ENCODE measurements at regions not wholly inside any gene's neighbourhood (a gene's known extent, or its start where the extent isn't known, plus 50 kb on each side); places are given as distances from the start of the nearest gene placed in this dataset.
A peak's percentile ranks its signal among the peaks of the same experiment; 100 is the strongest.

DNA sequence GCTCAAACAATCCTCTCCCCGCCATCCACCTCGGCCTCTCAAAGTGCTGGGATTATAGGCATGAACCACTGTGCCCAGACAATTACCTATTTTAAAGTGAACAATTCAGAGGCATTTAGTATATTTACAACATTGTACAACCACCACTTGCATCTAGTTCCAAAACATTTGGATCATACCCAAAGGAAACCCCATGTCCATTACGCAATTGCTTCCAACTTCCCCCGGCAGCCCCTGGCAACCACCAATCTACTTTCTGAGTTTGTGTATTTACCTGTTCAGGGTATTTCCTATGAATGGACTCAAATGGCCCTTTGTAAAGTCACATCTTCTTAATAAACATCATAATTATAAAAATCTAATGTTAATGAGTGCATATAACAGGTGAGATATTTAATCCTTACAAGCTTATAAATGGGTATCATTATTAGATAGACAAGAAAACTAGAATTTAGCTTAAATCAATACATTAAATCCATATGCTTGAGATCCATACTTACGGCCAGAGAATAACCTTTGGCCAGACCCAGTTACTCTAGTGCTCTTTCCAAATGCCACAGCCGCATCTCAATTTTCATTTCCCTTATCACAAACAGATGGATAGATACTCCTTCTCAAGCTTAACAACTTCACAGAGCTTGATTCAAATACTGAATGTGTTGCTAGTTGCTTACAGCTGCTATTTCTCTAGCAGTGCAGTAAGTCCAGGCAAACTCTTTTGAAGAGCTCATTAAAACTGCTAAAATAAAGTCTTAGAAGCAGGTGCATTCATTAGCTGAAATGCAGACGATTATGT, 133.4 kb upstream of the MKLN1 start:
- DNase-seq: peak; percentile 7
- in situ Hi-C loops (cut with MboI; ENCODE audit: low pct_unique_long_range_greater_than_20kb, low sequenced_read_pairs): no loop called here

DNA sequence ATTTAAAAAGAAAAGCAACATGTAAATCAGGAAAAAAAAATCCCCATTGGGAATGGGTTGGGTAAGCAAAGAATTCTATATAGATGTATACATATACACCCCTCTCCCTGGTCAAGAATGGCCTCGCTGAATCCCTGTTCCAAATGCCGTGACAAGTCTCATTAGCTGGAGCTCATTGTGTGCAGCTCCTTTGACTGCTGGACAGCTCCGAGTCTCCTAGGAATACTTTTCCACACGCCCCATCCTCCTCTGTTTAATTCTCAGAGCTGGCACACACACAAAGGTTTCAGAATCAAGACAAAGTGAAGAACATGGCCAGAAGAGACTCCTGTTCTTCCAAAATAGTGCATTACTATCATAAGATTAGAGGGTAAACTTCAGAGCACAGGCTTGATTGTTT, 130.9 kb upstream of the MKLN1 start:
- no peak for DNase-seq
- in situ Hi-C loops (cut with MboI; ENCODE audit: low pct_unique_long_range_greater_than_20kb, low sequenced_read_pairs): no loop called here

DNA sequence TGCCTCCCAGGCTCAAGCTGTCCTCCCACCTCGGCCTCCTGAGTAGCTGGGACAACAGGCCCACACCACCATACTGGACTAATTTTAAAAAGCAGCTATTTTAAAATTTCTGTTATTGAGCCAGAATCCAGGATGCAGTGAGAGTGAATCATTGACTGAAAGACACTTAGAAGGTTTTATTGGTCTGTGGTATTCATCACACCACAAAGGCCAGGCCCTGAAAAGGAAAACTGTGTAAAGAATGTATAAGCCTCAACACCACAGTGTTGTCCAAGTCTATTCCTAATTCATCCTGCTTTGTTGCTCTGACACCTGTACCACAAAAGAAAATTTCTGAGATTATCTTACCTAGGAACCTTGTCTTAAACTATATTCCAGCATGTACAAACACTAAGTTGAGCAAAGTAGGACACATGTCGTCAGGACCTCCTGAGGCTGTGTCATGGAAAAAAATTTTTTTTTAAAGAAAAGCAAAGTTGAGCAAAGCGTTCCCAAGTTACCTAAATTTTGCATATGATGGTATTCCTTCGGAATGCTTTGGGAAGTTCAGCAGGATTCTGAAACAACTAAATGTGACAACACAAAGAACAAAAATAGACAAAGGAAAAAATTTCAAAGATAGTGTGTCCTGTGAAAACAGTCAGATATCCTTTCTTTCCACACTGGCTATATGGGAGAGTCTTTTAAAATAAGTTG, 129.6 kb upstream of the MKLN1 start:
- in situ Hi-C loops (cut with MboI; ENCODE audit: low pct_unique_long_range_greater_than_20kb, low sequenced_read_pairs): no loop called here
- DNase-seq: no peak

DNA sequence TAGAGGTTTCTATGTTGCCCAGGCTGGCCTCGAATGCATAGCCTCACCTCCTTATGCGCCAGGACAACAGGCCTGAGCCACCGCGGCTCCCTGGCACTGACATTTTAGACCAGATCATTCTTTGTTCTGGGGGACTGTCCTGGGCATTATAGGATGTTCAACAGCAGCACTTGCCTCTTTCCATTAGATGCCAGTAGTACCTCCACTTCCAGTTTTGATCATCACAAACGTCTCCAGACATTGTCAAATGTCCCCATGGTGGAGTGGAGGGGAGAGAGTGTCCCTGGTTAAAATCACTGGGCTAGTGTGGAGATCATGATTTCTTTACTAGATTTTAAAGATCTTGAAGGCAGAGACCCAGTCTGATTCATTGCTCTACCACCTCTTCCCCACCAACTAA, 125.2 kb upstream of the MKLN1 start:
- no peak for DNase-seq
- in situ Hi-C loops (cut with MboI; ENCODE audit: low pct_unique_long_range_greater_than_20kb, low sequenced_read_pairs): no loop called here

DNA sequence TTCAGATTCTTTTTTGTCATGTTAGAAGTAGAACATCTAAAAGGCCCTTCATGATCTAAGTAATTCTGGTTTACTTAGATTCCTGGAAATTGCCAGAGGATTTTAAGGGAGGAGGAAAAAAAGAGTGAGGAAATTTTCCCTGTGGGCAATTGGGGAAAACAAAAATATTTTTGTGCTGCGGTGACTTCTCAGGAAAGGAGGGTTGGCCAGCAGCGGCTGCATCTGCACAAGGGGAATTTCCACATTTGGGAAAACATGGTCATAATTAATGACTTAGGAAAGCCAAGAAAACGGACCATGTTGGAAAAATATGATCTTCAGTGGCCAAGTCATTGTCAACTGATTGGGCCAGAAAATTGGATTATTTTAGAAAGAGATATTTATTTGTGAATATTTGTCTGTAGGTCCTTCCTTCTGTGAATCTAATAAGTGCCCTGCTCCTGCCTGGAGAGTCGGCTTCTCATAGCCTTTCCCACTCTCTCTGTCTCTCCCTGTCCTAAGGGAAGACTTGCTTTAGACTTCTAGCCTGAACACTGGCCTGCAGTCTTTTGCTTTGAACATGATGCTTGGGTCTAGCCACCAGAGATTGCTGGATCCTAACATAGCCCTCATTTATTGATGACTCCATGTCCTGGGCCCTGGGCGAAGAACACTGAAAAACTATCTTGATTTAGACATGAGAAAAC, 124.2 kb upstream of the MKLN1 start:
- in situ Hi-C loops (cut with MboI; ENCODE audit: low pct_unique_long_range_greater_than_20kb, low sequenced_read_pairs): no loop called here
- DNase-seq: no peak

DNA sequence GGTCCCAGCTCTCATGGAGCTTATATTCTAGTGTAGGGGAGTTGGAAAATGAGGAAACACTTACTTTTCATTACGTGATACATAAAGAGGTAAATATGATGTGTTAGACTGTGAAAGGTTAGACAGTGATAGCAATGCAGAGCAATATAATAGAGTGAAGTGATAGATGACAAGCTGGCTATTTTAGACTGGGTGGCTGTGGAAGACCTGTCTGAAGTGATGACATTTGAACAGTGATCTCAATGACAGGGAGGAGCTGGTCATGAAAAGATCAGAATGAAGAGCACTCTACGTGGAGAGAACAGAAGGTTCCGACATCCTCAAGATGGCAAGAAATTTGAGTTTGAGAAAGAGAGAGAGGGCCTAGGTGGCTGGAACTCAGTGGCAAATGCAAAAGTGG, 118.9 kb upstream of the MKLN1 start:
- in situ Hi-C loops (cut with MboI; ENCODE audit: low pct_unique_long_range_greater_than_20kb, low sequenced_read_pairs): no loop called here
- no peak for DNase-seq

DNA sequence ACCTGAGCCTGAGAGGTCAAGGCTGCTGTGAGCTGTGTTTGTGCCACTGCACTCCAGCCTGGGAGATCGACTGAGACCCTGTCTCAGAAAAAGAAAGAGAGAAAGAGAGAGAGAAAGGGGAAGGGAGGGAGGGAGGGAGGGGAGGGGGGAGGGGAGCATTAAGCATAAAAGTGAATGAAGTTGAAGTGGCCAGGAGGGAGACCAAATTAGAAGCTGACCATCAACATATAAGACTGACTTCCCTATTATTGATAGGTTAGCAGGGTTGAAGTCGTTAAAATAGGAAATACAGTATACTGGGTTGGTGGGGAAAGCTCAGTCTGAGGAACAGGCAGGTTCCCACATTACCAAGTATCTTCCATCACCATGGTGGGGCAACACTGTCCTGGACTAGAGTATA, 117.1 kb upstream of the MKLN1 start:
- in situ Hi-C loops (cut with MboI; ENCODE audit: low pct_unique_long_range_greater_than_20kb, low sequenced_read_pairs): no loop called here
- no peak for DNase-seq

DNA sequence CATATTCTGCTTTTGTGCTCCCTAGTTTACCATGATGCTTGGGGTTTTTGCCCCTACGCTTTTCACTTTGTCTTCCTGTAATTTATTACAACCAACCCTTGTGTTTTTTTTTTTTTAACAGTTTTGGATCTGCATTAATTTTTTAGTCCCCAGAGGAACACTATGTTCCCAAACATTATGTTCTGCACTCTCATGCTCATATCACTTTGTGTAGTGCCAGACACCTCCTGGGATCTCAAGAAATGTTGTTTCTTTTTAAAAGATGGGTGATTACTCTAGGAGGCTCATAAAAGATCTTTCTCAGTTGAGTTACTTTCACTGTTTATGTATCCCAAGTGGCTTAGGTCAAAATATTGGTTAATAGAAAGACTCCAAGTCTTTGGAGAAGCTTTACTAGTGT, 116.2 kb upstream of the MKLN1 start:
- no peak for DNase-seq
- in situ Hi-C loops (cut with MboI; ENCODE audit: low pct_unique_long_range_greater_than_20kb, low sequenced_read_pairs): no loop called here

DNA sequence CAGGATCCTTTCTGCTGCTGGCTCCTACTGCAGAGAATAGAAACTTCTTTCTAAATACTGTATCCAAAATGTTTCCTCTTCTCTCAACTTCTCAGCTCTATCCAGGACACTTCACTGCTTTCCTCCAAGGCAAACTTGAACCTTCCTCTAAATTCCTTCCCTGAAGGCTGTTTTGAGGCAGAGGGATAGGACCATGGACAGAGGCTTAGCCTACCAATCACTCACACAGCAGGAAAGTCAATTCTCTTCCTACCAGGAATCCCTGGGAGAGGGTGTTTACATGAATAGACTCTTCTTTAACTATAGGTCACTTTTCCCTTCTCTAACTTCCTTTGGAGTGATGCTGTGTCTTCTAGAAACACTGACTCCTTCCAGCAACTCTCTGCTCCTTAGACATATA, 115.6 kb upstream of the MKLN1 start:
- in situ Hi-C loops (cut with MboI; ENCODE audit: low pct_unique_long_range_greater_than_20kb, low sequenced_read_pairs): no loop called here
- DNase-seq: no peak

DNA sequence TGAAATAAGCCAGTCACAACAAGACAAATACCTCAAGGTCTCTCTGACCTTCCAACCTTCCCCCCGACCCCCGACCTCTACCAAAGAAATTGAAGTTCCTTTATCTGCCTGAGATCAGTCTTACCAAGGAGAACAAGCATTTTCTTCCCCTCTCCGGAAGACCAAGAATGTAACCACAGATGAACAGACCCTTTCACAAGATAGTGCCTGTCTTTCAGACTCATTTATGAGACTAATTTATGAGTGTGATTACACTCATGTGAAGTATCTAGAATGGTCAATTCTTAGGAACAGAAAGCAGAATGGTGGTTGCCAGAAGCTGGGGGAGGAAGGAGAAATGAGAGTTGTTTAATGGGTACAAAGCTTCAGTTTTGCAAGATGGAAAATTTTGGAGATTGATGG, 108.9 kb upstream of the MKLN1 start:
- peak; percentile 76 for DNase-seq
- in situ Hi-C loops (cut with MboI; ENCODE audit: low pct_unique_long_range_greater_than_20kb, low sequenced_read_pairs): no loop called here

DNA sequence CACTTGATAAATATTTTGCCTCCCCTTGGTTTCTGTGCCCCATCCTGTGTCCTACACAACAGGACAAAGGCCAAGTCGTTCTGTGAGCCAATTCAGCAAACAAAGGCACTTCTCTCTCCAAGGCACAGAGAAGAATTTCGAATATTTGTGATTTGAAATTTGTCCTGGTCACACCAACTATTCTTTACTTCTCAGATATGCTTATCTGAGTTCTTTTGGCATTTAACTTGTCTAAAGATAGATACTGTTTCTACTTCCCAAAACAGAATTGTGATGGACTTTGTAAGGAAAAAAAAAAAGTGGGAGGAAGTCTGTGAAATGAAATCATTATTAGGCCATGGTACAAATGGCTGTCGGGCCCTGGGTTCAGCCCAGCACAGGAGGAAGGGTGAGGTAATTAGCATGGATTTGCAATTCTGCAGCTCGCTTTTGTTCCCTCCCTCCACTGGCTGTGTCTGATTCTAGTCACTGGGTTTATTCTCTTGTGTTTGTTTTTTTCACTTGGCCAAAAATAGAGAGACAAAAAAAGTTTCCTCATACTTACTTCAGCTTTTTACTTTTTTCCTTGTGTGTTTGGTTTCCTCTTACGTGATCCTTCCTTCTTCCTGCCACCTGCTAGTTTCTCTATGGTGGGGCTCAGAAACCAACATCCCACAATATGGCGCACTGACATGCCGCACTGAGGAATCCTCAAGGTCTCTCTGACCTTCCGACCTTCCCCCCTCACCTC, 108.2 kb upstream of the MKLN1 start:
- DNase-seq: peak; percentile 60
- in situ Hi-C loops (cut with MboI; ENCODE audit: low pct_unique_long_range_greater_than_20kb, low sequenced_read_pairs): no loop called here

DNA sequence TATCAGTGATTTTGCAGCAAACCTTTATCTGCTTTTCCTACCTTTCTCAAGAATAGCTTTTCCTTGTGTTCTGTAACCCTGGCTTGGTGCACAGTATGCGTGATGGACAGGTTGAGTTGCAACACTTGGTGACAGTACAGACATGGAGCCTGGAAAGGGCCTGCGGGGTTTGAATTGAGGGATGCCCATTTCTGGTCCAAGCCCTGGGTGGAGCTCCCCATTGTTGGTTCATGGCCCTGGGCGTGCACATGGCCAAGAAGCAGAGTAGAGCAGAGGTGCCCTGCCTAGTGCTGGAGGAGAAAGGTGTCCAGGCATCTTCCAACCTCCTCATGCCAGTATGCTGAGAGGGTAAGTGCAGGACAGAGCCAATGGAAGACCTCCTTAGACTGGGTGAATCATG, 106.6 kb upstream of the MKLN1 start:
- in situ Hi-C loops (cut with MboI; ENCODE audit: low pct_unique_long_range_greater_than_20kb, low sequenced_read_pairs): no loop called here
- no peak for DNase-seq

DNA sequence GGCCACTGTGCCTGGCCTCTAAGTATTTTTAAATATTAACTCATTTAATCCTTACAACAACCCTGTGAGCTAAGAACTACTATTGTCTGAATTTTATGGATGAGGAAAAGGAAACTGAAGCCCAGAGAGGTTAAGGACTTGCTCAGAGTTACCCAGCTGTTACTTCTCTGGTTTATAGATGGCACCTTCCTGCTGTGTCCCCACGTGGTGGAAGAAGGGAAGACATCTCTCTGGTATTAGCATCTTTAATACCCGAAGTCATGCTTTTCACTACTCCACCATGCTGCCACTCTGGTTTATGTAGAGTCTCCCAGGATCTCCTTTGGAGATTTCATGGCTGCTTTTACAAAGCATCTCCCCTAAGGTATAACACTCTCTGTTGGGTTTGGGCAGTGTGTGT, 105.5 kb upstream of the MKLN1 start:
- no peak for DNase-seq
- in situ Hi-C loops (cut with MboI; ENCODE audit: low pct_unique_long_range_greater_than_20kb, low sequenced_read_pairs): no loop called here

DNA sequence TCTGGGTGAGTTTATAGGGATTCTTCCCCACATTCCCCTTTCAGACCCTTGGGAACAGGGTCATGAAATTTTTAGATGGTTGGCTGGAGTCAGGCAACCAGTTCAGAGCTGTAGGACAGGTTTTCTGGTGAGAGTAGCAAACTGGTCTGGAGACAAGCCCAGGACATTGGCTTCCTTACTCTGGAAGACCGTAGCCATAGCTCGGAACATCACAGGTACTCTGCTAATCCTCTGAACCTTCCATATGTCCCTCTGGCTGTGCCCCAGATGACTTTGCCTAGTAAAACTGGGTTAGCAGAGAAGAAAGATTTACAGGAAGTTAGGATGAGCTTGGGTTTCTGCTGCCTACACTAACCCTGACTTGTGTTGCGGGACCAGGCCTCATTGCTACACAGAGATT, 104.5 kb upstream of the MKLN1 start:
- no peak for DNase-seq
- in situ Hi-C loops (cut with MboI; ENCODE audit: low pct_unique_long_range_greater_than_20kb, low sequenced_read_pairs): no loop called here

DNA sequence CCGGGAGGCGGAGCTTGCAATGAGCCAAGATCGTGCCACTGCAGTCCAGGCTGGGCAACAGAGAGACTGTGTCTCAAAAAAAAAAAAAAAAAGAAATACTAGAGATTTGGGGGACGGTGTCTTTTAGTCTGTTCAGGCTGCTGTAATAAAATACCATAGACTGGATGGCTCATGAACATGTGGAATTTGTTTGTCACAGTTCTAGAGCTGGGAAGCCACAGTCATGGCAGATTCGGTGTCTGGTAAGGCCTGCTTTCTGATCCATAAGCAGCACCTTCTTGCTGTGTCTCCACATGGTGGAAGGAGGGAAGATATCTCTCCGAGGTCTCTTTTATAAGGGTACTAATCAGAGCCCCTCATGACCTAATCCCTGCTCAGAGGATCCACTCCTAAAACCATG, 102.7 kb upstream of the MKLN1 start:
- no peak for DNase-seq
- in situ Hi-C loops (cut with MboI; ENCODE audit: low pct_unique_long_range_greater_than_20kb, low sequenced_read_pairs): no loop called here

DNA sequence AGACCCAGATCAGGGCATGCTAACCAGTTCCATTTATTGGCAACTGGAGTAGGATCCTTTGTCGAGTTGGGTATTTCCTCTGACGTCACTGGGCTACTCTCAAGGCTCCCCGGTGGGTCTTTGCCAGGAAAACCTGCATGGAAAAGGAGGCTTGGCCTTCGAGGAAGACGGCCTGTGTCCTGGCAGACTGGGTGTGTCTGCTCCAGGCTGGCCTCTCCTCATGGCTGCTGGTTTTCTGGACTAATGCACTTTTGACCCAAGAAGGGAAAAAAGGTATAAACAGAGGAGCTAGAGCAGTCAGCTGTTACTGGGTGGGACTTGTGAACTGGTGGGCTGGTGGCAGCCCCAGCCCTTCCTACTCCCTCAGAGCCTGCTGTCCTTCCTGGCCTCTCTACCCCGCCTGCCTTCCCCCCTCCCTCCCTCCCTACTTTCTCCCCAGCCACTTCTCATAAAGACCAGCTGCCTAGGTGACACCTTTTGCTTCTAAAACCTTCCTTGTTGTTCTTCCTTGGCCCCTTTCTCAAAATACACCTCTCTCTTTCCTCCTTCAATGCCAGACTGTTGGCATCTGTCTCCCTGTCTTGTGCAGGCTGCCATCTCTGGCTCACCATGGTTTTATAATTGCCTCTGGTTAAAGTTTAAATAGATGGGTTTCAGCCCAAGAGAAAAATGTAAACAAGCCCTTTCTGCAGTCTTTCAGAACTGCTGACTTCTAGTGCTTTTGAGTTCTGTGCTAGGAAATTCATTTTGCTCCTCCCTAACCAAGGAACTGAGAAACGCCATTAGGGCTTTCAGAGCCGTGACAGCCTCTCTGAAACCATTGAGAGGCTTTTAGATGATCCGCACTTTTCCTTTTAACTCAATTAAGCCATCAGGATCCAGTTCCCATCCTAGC, 101.8 kb upstream of the MKLN1 start:
- DNase-seq: no peak
- in situ Hi-C loops (cut with MboI; ENCODE audit: low pct_unique_long_range_greater_than_20kb, low sequenced_read_pairs): no loop called here

DNA sequence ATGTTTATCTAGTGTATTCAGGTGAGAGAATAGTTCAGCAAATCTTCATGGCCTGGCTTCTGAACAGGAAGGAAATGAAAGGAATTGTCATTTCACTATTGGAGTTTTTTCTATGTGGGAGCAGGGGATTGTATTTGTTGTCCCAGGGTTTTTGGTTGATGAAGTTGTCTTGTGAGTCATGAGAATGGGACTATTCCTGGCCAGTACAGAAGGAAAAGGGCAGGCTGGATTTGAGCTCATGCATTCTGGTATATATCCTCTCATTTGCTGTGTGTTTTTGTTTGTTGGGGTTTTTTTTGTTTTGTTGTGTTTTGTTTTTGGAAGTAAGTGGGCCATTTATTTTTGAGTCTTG, 101.2 kb upstream of the MKLN1 start:
- DNase-seq: no peak
- in situ Hi-C loops (cut with MboI; ENCODE audit: low pct_unique_long_range_greater_than_20kb, low sequenced_read_pairs): no loop called here

DNA sequence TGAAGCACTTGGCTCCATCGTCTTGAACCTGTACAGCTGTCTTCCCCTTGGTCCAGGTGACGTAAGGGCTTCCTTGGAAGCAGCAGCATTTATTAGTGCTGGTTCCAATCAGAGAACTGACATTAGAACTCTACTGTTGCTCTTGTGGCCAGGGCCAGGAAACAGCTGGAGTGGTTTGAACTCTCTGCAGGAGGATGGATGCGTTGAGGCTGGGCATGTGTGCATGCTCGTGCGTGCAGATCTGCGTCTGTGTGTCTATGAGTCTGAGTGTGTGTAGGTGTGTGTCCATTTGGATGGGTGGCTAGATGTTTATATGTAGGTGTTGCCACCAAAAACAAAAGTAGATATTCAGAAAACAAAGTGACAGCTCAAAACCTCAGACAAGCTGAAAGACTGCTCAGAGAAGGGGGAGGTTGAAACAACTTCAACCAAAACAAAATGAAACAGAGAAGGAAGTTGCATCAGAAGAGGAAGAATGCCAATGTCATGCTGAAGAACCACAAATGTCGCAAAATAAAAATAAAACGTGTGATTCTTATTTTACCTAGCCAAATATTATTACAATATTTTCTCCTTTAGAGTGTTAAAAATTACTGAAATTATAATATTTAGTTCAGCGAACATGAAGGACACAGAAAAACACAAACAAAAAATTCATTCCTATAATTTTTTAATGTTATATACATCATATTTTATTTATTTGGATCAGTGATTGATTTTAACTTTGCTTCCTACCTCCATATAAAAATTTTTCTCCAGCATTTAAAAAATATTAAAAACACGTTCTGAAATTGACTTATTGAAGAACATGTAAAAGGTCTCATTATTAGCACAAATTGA, 96.1 kb upstream of the MKLN1 start:
- in situ Hi-C loops (cut with MboI; ENCODE audit: low pct_unique_long_range_greater_than_20kb, low sequenced_read_pairs): no loop called here
- DNase-seq: peak; percentile 96
